ENCODE measurements at regions not wholly inside any gene's neighbourhood (a gene's known extent, or its start where the extent isn't known, plus 50 kb on each side); places are given as distances from the start of the nearest gene placed in this dataset.

- DNase-seq: no peak
Observed at GRCh38 chr18:28890791-28891190, 713.9 kb upstream of the CDH2 start.

DNA sequence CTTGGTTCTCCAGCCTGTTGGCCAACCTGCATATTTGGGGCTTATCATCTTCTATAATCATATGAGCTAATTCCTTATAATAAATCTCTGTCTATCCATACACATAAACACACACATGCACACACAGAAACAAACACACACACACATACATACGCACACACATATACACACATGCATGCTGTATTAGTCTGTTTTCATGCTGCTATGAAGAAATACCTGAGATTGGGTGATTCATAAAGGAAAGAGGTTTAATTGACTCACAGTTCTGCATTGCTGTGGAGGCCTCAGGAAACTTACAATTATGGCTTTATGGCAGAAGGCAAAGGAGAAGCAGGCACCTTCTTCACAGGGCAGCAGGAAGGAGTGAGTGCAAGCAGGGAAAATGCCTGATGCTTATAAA, 707.4 kb upstream of the CDH2 start:
- no peak for DNase-seq

DNA sequence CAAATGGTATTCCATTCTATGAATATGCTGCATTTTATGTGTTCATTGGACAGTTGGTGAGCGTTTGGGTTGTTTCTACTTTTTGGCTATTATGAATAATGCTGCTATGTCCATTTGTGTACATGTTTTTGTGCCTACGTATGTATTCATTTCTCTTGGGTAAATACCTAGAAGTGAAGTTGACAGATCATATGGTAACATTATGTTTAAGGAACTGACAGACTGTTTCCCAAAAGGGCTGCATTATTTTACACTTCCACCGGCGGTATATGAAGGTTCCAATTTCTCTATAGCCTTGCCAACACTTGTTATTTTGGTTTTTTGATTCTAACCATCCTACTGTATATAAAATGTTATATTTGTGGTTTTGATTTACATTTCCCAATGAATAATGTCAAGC, 703.9 kb upstream of the CDH2 start:
- DNase-seq: no peak

GRCh38 chr18:28875059-28875458, 698.1 kb upstream of the CDH2 start:
- DNase-seq: no peak

DNA sequence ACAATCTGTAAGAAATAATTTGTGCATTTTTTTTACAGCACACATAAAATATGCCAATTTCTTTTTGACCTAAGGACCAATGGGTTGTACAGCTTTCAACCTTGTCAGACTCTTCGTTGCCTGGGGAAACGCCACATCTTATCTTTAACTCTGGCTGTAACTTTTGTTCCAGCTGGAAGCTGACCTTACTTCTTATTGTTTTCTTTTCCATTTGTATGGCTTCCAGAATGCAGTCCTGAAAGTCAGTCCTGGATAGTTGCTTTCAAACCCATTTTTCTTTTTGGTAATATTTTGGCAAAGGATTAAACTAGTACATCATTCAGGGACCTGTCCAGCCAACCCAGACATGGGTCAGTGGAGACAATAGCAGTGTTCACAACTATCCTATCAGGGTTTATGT, 686.5 kb upstream of the CDH2 start:
- no peak for DNase-seq

- no peak for DNase-seq
Observed at GRCh38 chr18:28858248-28858647, 681.3 kb upstream of the CDH2 start.

- DNase-seq: no peak
Observed at GRCh38 chr18:28855989-28856388, 679.1 kb upstream of the CDH2 start.

- DNase-seq: no peak
Observed at GRCh38 chr18:28855524-28855923, 678.6 kb upstream of the CDH2 start.

- no peak for DNase-seq
Observed at GRCh38 chr18:28854964-28855363, 678.0 kb upstream of the CDH2 start.

GRCh38 chr18:28846958-28847357, 670.0 kb upstream of the CDH2 start:
- no peak for DNase-seq

DNA sequence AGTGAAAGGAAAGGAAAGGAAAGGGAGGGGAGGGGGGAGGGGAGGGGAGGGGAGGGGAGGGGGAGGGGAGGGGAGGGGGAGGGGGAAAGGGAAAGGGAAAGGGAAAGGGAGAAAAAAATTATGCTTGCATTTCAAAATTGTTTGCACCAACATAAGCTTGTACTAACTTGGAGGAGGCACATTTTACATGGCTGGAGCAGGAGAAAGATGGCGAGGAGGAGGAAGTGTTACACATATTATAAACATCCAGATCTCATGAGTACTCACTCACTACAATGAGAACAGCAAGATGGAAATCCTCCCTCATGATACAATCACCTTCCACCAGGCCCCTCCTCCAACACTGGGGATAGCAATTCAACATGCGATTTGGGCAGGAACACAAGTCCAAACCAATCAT, 660.2 kb upstream of the CDH2 start:
- no peak for DNase-seq

DNA sequence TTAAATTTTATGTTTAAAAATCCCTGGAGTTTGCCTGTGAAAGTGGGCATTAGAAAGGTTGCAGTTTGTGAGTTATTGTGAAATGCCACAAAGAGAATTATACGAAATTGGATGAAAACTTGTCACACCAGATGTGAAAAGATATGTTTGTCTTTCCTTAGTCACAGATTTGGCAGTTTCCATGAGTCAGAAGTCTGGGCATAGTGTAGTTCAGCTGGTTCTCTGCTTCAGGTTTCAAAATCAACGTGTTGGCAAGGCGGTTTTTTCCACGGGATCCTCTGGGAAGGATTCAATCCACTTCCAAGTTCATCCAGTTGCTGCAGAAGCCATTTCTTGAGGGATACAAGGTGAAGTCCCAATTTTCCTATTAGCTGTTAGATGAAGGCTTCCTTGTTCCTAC, 658.0 kb upstream of the CDH2 start:
- no peak for DNase-seq

GRCh38 chr18:28831908-28832307, 655.0 kb upstream of the CDH2 start:
- DNase-seq: no peak

DNA sequence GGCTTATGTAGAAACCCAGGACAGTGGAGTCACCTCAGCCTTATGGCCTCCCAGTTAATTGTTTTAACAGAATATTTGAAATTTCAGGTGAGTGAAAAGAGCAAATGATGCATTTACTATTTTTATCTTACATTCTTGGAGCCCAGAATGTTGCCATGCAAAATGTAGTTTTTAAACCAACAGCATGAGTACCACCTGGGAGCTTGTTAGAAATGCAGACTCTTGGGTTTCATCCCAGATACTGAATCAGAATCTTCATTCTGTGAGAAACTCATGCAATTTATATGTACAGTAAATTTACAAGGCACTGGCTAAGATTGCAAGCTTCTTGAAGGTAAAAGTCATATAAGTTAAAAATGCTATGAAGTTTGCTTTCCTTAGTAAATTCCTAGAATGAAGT, 654.5 kb upstream of the CDH2 start:
- DNase-seq: no peak

GRCh38 chr18:28826107-28826506, 649.2 kb upstream of the CDH2 start:
- DNase-seq: no peak

DNA sequence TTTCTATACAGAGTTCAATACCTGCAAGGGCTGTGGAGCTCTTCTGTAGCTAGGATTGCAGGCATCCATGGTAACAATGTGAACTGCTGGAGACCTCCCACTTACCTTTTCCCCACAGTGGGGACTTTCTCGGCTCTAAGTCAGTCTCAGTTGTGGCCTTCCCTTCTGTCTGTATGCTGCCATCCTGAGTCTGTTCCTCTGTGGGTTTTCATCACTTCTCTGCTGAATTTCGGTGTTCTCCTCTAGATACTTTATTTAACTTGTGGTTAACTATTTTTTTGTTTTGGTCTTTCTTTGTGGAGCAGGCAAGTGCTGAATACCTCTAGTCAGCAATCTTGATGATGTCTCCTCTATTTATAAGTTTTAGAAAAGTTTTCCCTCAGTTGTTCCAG, 647.2 kb upstream of the CDH2 start:
- DNase-seq: no peak

DNA sequence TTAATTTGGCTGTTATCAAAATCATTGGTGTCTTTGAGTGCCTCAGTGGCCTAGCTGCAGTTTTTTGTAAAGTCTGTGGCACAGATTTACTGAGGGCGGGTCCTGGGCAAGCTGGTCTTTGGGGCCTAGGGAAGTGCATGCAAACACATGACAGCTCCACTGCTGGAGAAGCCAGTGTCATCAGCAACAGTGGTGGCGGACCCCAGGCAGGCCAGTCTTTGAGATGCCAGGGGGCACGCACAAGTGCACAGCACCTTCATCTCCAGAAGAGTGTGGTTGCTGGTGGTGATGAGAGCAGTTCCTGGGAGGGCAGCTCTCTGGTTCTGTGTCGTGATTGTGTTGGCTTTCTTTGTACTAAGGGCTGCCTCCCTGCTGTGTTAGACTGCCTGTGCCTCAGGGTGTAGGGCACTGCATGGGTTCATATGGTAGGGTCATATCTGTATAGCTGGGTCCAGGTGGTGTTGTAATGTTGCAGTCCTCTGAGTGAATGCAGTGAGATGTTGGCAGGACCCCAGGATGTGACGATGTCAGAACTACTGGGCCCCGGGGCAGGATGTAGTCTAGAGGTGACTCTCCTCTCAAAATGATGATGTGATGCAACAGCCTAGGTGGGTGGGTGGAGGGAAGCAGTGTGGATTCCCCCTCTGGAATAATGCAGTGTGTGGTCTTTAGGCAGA, 646.7 kb upstream of the CDH2 start:
- no peak for DNase-seq

- DNase-seq: no peak
Observed at GRCh38 chr18:28820353-28820752, 643.4 kb upstream of the CDH2 start.

DNA sequence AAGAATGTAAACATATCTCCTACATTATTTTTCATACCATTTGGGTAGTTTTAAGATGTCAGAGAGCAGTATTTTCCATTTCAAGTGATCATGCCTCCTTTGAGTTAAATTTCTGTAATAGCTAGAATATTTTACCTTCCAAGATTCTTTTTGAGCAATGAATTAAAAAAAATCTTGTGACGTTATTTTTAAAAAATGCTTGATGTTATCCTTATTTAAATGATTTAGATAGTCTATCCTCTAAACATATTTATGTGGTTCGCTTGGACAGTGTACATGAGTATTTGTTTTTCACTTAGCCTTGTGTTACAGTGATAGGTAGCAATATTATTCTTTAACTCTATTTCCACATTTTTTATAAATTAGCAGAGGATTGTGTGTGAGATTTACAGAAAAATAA, 639.2 kb upstream of the CDH2 start:
- DNase-seq: no peak

DNA sequence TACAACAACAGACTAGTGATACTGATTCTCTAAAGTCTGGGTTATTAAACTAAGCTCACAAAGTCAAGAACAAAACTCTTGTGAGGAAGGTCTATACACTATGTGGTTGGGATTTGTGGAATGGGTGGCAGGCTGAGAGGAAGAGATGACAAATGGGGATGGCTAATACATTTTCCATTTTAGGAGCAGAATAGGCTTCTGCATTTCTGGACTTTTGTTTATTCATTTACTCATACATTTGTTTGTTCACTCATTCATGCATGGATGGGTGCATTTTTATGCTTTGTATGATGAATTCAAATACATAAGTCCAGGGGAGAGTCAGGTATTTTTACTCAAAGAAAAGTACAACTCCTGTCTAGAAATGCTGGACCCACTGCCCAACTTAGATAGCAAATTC, 637.4 kb upstream of the CDH2 start:
- no peak for DNase-seq

- DNase-seq: no peak
Observed at GRCh38 chr18:28808373-28808772, 631.4 kb upstream of the CDH2 start.

- DNase-seq: no peak
Observed at GRCh38 chr18:28805491-28805890, 628.6 kb upstream of the CDH2 start.

- DNase-seq: no peak
Observed at GRCh38 chr18:28804512-28805202, 627.7 kb upstream of the CDH2 start.

DNA sequence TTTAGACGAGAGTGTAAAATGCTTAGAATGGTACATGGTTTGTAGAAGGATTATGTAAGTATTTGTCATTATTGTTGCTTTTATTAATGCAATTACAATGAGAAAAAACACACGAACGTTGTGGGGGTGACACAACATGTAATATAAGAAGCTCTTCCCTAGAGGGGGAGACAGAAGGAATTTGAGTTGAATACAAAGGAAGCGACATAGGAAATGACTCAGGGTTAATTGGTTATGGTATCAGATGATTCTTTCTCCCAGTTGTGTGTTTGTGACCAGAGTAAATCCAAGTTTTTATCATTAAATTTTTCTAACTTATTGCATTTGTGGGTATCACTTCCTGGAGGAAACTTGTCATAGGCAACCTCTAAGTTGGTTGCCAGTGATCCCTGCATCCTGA, 625.6 kb upstream of the CDH2 start:
- no peak for DNase-seq

All from nucleus accumbens (tissue), 56 donors.